HepG2 (cell line): ENCODE measurements at regions not wholly inside any gene's neighbourhood (a gene's known extent, or its start where the extent isn't known, plus 50 kb on each side); places are given as distances from the start of the nearest gene placed in this dataset.

Source experiments
- GPN1 ChIP-seq: sonication (generic); formaldehyde crosslinking; IDR thresholded peaks from 2 replicates; pipeline ENCODE4 v1.5.1; 2020; ENCODE audit warnings: missing genetic modification reagents, borderline replicate concordance
- HDAC1 ChIP-seq: sonication (generic); formaldehyde crosslinking; IDR thresholded peaks from 2 replicates; pipeline ENCODE4 v1.5.1; 2020; ENCODE audit warnings: mild to moderate bottlenecking, missing genetic modification reagents
- JARID2 ChIP-seq: sonication (generic); formaldehyde crosslinking; IDR thresholded peaks from 2 replicates; pipeline ENCODE4 v1.8.1; 2023; ENCODE audit warnings: missing genetic modification reagents, inconsistent platforms; ENCODE audit not compliant: insufficient replicate concordance
- MBNL3 ChIP-seq: fragments of 250-450 bp; sonication (Bioruptor Pico); conservative IDR thresholded peaks from 2 replicates; pipeline ENCODE4 v1.8.0; 2022; ENCODE audit warnings: mild to moderate bottlenecking, inconsistent platforms
- MEIS1 ChIP-seq: sonication (generic); formaldehyde crosslinking; IDR thresholded peaks from 2 replicates; pipeline ENCODE4 v1.9.0; 2021; ENCODE audit warnings: mild to moderate bottlenecking, missing genetic modification reagents, moderate library complexity, borderline replicate concordance
- RBAK ChIP-seq: sonication (generic); formaldehyde crosslinking; IDR thresholded peaks from 2 replicates; pipeline ENCODE4 v1.5.1; 2020; ENCODE audit warnings: mild to moderate bottlenecking, missing genetic modification reagents
- RFX1 ChIP-seq: fragments of 450-650 bp; IDR thresholded peaks from 2 replicates; pipeline ENCODE4 v1.6.1; 2017
- TBX2 ChIP-seq: sonication (generic); formaldehyde crosslinking; IDR thresholded peaks from 2 replicates; pipeline ENCODE4 v1.5.0; 2020; ENCODE audit warnings: missing genetic modification reagents, mild to moderate bottlenecking, borderline replicate concordance
- TBX3 ChIP-seq: fragments of 450-650 bp; IDR thresholded peaks from 2 replicates; pipeline ENCODE4 v1.6.1; 2017; ENCODE audit warnings: antibody characterized with exemption, mild to moderate bottlenecking, inconsistent platforms, borderline replicate concordance
- ZBTB2 ChIP-seq: sonication (generic); formaldehyde crosslinking; IDR thresholded peaks from 2 replicates; pipeline ENCODE4 v1.8.0; 2022; ENCODE audit warnings: low read depth, missing genetic modification reagents
- ZFP1 ChIP-seq: IDR thresholded peaks from 2 replicates; pipeline ENCODE4 v1.6.1; 2016
- ZNF335 ChIP-seq: sonication (generic); formaldehyde crosslinking; IDR thresholded peaks from 2 replicates; pipeline ENCODE4 v1.4.0; 2020; ENCODE audit warnings: missing genetic modification reagents
- ZNF556 ChIP-seq: sonication (generic); formaldehyde crosslinking; IDR thresholded peaks from 2 replicates; pipeline ENCODE4 v1.4.0; 2020; ENCODE audit warnings: mild to moderate bottlenecking, missing genetic modification reagents, borderline replicate concordance
- ZNF646 ChIP-seq: sonication (generic); formaldehyde crosslinking; IDR thresholded peaks from 2 replicates; pipeline ENCODE4 v1.9.0; 2021; ENCODE audit warnings: mild to moderate bottlenecking, missing genetic modification reagents
- ZNF704 ChIP-seq: sonication (generic); formaldehyde crosslinking; IDR thresholded peaks from 2 replicates; pipeline ENCODE4 v1.8.1; 2023; ENCODE audit warnings: mild to moderate bottlenecking, inconsistent platforms, moderate library complexity, missing genetic modification reagents, borderline replicate concordance
- ZNF772 ChIP-seq: sonication (generic); formaldehyde crosslinking; IDR thresholded peaks from 2 replicates; pipeline ENCODE4 v1.5.0; 2020; ENCODE audit warnings: mild to moderate bottlenecking, missing genetic modification reagents
- ZNF841 ChIP-seq: sonication (generic); formaldehyde crosslinking; IDR thresholded peaks from 2 replicates; pipeline ENCODE4 v1.8.1; 2023; ENCODE audit warnings: missing genetic modification reagents, borderline replicate concordance
- TF ChIP-seq, protein P1 (sequence below): IDR thresholded peaks from 2 replicates; pipeline ENCODE4 v1.6.1; 2018; ENCODE audit warnings: missing genetic modification reagents
- TF ChIP-seq, protein P2 (sequence below): sonication (generic); formaldehyde crosslinking; IDR thresholded peaks from 2 replicates; pipeline ENCODE4 v1.8.1; 2023; ENCODE audit warnings: mild to moderate bottlenecking, missing genetic modification reagents

DNA sequence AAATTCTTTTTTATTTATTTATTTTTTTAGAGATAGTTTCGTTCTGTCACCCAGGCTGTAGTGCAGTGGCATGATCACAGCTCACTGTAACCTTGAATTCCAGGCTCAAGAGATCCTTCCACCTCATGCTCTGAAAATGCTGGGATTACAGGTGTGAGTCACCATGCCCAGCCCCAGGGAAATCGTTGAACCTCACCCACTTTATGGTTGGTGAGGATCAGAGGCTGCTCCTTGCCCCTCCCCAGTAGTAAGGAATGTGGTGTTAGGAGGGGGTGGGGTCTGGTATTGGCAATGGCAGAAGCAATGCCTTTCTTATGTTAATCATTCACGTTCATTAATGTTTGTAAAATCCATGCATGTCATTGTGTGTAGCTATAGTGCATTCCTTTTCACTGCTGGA is 161.9 kb downstream of the SUCLG1 start (continued):
- no peak for TF ChIP-seq ZNF646
- no peak for TF ChIP-seq RBAK
- no peak for TF ChIP-seq ZNF772 (CRISPR knock-in tag)
- TF ChIP-seq TBX2 (CRISPR knock-in tag), result no peak
- TF ChIP-seq ZNF556 (CRISPR knock-in tag), result no peak
- no peak for TF ChIP-seq ZNF335 (CRISPR knock-in tag)
- TF ChIP-seq MBNL3 (CRISPR knock-in tag), result no peak
- TF ChIP-seq RFX1, result no peak
- TF ChIP-seq JARID2, result no peak
- peak; percentile 54; the same call in 1 of the 2 replicates for TF ChIP-seq TBX3
- TF ChIP-seq HDAC1 (CRISPR knock-in tag), result 0 out of 2 replicates have a peak, but pooled peaks have one; percentile 30
- TF ChIP-seq, protein P1, sequence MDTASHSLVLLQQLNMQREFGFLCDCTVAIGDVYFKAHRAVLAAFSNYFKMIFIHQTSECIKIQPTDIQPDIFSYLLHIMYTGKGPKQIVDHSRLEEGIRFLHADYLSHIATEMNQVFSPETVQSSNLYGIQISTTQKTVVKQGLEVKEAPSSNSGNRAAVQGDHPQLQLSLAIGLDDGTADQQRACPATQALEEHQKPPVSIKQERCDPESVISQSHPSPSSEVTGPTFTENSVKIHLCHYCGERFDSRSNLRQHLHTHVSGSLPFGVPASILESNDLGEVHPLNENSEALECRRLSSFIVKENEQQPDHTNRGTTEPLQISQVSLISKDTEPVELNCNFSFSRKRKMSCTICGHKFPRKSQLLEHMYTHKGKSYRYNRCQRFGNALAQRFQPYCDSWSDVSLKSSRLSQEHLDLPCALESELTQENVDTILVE (CRISPR knock-in tag), result no peak
- no peak for TF ChIP-seq ZNF704 (CRISPR knock-in tag)
- no peak for TF ChIP-seq ZNF841
- no peak for TF ChIP-seq MEIS1 (CRISPR knock-in tag)
- no peak for TF ChIP-seq ZBTB2
- TF ChIP-seq, protein P2, sequence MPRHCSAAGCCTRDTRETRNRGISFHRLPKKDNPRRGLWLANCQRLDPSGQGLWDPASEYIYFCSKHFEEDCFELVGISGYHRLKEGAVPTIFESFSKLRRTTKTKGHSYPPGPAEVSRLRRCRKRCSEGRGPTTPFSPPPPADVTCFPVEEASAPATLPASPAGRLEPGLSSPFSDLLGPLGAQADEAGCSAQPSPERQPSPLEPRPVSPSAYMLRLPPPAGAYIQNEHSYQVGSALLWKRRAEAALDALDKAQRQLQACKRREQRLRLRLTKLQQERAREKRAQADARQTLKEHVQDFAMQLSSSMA (CRISPR knock-in tag), result no peak
- TF ChIP-seq GPN1, result no peak
- no peak for TF ChIP-seq ZFP1 (CRISPR knock-in tag)
